NCI-H82 (cell line): ENCODE measurements at regions not wholly inside any gene's neighbourhood (a gene's known extent, or its start where the extent isn't known, plus 50 kb on each side); places are given as distances from the start of the nearest gene placed in this dataset.
A peak's percentile ranks its signal among the peaks of the same experiment; 100 is the strongest.

Experiments
- DNase-seq: peaks from one replicate; lab custom pipeline; 2025; lab: John Stamatoyannopoulos, UW

DNA sequence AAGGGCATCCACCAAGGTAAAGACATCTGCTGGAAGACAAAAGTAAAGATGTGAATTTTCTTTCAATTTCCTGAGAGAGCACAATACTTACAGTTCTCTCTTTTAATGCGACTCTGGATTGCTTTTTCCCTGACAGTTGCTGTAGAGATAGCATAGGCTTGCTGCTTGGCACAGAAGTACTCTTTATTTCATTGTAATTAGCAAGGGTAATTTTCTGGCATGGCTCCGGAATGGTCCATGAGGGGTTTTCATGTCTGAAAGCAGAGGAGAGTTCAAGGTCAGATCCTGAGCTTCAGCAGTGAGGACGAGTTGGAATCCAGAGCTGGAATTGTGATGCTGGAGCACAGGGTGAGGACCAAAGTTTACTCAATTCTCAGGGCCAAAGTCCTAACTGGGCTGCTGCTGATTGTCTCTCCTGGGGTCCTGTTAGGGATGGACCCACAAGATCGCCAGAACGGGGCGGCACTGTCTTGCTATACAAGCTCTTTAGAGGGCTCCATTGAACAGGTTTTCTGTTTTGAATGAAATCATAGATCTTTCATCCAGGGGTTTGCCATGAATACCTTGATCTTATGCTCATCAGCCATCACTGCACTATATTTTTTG lies 190.0 kb upstream of the MKI67 start:
- DNase-seq = no peak

DNA sequence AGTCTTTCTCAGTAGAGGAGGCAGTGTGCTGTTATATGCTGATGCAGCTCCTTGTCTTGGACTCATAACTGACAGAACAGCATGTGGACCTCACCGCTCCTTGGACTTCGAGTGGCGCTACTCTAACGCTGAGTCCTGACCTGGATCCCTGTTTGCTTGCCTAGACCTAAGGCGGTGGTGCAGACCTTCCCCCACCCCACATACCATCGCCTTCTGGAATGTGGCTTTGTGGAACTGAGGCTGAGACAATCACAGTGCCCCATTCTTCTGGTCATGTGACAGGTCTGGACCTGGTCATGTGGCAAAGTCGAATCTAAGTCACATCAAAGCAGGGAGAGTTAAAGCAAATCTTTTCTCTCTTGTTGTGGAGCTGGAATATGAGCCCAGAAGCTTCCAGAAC lies 190.7 kb upstream of the MKI67 start:
- DNase-seq = no peak

DNA sequence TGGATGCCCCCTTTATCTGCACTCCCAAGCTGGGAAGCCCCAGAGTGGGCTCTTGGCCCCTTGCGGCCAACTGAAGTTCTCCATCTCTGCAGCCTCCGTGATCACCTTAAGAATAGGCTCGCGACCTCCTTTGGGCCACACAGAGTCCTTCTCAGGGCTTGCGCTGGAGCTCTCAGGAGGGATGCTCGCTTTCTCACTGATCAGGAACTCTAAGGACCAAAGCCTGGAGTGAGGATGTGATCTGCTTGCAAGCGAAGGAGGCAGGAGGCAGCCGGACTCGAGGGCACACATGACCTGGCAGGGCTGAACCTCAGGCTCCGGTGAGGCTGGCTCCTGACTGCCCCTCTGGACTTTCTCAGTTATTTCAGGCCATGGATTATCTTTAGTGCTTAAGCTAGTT lies 192.1 kb upstream of the MKI67 start:
- no peak for DNase-seq

DNA sequence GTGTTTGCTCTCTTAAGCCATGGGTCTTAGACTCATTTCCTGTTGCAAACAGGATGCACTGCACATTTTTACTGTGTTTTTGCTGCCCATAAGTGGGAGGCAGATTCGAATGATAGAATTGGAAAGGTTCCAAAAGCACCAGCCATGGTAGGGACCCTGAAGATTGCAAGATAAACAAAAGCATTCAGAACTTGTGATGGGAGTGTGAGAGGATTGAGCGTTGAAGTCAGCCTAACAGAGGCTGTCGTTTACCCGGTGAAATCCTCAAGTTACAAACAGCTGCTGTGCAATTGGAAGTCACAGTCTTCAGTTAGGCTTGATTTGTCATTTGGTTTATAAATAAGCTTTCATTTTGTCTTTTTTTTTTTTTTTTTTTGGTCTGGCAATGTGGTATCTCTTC lies 192.7 kb upstream of the MKI67 start:
- no peak for DNase-seq

DNA sequence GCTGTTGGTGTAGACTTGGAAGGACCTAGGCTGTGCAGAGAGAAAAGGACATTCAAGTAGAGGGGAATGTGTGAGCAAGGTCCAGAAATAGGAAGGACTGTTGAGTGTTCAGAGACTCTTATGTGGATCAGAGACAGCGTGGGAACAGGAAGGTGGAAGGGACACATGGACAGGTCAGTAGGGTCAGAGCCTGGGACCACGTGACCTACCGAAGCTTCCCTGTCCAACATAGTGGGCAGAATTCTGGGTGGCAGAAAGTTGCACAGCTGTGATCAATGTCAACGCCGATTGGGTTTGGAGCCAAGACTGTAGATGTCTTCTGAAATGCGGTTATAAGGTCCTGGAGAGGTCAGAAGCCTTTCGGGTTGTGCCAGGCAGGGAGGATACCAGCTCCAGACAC lies 195.9 kb upstream of the MKI67 start:
- no peak for DNase-seq

DNA sequence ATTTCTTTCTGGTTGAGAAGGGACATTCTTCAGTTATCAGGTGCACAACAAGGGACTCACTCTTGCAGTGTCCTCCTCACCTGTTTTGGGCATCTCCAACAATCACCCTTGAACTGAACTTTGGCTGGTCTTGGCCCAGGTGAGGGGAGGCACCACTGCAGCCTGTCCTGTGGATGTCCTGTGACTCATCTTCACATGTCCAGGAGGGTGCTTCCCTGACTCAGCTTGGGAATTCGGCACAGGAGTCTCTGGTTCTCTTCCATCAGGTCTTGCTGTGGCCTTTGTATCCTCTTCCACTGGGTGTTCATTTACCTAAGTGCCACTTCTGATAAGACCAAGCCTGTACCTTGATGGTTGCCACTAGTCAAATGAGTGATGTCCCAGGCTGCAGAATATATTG lies 196.7 kb upstream of the MKI67 start:
- no peak for DNase-seq

DNA sequence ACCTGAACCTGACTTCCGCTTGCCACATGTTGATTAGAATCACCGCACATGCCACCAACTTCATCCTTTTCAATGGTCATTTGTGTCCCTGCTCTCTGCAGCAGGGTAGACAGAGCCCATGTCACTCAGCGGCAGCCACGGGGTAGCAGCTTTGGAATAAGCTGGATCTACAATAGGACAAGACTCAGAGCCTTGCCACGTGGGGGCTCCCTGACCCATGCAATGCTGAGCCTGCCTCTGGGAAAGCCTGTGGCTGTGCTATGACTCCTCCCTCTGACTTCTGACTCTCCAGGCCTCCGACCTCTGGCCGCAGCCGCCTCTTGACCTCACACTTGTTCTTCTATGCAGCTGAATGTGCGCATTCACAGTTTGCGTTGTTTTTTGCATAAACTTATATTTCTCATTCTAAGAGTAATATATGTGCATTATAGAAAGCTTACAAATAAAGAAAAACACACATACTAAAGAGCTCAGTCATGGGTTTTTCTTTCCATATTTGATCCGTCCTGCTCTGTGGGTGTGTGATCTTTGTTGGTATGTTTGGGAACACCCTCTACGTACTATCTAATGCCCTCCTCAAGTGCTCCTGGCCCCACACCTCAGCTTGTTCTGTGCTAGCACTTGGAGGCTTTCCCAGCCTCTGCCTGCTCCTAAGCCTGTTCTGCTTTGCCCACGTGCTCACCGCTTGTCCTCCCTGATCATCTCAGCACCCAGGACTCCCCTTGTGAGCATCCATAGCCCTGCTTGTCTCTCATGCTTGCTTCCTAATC lies 198.0 kb upstream of the MKI67 start:
- peak; percentile 28 for DNase-seq

DNA sequence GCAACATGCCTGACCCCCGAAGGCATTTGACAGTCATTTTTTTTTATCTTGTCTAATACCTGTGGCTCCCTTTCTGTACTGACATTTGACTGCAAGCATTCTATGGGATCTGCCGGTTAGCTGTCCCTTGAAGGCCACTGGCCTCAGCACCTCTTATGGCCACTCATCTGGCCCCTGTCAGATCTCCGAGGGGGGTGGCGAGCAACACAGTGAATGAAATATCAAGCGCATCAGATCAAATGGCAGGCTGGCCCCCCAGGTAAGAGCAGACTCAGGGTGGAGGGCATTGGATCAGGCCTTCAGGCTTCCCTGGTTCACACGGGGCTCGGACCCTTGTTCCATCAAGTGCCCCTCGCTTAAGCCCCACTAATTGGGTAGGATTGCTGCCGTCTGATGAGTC lies 199.6 kb upstream of the MKI67 start:
- no peak for DNase-seq

DNA sequence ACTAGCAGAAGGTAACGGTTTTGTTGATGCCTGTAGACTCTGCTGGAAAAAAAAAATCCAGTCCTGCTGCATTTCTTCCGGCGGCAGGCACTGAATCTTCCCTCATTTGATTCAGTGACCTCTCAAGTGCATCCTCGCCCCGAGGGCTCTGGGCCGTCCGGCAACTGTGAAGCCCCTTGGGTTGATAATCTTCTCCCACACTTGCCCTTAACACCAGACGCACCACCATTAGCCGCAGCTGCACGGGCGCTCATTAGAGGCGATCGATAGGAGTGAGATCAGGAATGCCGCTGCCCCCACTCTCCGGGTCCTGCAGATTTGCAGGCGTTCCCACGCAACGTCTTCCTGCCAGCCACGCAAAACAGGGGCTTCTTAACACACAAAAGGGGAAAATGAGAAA lies 200.0 kb upstream of the MKI67 start:
- no peak for DNase-seq

DNA sequence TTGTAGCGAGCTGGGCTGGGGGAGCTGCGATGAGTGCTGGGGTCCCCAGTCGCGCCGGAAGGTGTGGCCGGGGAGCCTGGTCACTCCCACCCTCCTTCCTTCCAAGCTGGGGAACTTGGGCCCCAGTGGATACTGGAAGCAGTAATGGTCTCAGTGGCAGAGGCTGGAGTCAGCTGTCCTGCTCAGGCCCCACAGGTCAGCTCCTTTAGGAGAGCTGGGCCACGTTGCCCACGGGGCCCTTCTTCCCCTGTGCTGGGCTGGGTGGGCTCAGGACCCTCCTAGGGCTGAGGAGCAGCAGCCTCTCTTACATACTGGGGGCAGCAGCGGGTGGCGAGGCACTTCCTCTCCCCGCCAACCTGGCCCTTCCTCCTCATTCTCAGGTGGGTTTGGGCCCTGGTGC lies 200.6 kb upstream of the MKI67 start:
- DNase-seq = no peak

DNA sequence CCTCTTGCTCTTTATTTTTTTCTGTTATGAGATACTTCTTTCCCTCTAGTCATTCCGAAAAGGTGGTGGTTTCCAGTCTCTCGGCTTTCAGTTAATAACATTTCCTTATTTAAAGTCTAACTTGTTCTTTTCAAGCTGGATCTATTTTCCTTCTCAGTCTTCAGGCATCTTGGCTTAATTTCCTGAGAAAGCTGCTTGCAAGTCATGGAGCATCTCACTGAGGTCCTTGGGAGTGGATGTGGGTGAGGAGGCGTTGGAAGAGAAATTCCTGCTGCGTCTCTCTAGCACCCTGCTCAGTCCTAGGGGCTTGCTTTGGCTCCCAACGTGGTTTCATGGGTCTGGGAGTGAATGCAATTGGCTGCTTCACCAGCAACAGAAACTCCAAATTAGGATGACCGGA lies 210.2 kb upstream of the MKI67 start:
- no peak for DNase-seq

DNA sequence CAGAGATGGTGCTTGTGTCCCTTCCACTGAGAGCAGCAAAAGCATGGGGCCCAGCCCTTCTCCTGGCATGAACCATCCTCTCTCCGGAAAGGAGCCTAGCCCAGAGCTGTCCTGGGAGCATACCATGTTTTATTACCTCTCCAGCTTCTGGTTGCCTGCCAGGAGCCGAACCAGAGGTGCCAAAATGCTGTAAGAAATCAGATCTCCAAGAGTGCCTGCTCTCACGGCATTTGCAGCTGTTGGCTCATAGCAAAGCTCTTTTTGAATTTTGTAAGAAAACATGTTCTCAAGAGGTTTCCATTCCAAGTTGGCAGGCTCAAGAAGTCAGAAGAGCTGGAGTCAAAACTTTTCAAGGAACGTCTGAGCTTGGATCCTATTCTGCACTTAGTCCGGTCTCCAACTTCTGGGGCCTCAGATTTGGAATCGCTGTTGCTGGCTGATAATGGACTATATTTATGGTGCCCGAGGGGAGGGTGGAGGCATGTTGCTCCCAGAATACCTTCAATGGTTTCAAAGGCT lies 211.7 kb upstream of the MKI67 start:
- DNase-seq = no peak

DNA sequence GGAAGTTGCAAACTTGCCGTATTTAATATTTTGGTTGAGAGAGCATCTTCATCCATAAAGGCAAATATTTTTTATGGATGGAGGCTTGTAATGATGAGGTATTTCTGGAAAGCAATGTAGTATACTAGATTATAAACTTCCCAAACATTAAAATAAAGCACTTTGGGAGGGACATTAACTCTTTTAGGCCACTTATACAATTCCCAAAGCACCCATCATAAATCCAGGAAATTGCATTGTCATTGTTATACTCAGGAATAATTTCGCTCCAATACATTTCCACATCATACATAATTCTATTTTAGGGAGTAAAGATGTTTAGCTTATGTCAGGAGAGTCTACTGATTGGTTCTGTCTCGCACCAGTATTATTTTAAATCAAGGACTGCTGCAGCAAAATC lies 212.7 kb upstream of the MKI67 start:
- no peak for DNase-seq

DNA sequence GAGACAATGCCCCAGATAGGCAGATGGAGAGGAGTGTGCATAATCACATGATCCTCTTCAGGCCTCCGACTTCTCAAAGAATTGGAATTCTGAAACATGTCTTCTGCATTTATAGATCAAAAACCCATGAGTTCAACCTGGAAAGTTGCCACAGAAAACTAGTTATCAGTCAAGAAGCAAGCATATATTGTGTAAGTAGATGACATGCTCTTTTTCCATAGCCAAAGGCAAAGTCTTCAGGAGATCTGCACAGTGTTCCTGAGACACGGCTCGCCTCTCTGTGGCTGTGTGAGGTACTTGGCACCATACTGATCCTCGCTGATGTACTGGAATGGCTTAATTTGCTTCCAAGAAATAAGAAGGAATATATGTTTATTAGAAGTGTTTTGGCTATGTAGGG lies 213.5 kb upstream of the MKI67 start:
- DNase-seq = no peak

DNA sequence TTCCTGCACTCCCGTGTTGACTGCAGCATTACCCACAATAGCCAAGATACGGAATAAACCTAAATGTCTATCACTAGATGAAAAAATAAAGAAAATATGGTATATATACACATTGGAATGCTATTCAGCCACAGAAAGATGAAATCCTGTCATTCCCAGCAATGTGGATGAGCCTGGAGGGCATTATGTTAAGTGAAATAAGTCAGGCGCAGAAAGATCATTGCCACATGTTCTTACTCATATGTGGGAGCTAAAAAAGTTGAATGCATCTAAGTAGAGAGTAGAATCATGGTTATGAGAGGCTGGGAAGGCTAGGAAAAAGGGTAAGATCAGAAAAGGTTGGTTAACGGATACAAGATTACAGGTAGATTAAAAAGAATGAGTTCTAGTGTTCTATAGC lies 219.1 kb upstream of the MKI67 start:
- DNase-seq = no peak

DNA sequence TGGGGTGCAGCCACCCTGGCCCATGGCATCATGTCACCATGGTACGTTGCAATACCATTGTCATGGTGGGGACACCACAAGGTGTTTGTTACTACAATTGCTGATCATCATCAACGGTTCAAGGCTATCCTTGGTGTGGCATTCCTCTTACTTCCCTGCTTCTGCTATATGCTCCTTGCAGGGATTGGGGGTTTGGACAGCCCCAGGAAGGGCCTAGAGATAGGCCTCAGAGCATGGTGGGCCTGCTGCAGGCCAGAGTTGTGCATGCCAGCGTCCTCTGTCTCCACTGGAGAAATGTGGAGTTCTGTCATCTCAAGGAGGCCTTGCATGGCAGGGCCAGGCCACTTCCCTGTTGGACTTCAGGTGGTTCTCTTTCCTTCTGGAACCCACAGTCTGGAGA lies 234.6 kb upstream of the MKI67 start:
- DNase-seq = no peak

DNA sequence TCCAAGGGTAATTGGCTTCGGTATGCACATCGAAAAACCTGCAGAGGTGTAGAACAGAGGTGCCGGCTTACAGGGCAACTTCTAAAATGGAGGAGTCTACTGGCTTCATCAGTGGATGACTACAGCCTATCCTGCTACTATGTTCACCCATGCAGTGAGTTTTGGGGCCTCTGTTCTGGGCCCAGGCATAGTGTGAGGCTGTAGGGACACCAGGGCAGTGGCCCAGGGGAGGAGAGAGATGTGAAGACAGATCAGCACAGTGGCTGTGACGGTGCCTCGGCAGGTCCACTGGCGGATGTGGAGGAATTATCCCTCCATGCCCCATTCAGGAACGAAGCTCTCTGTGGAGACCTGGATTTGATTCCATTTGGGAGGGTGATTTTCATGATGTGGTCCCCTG lies 235.3 kb upstream of the MKI67 start:
- DNase-seq = no peak

DNA sequence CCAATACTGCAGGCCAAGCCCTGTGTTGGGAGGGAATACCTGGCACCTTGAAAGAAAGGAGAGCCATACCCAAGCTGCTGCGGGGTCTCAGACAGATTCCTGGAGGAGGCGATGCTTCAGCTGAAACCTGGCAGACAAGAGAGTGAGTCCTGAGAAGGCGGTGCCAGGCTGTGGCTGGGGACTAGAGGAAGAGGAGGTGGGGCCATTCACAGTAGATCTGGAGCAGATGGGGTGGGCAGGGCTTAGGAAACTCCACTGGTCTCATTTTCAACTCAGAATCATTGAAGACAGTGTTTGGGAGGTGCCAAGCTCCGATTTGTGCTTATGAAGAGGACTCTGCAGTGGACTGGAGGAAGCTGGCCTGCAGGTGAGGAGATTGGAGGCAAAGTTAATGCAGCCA lies 236.3 kb upstream of the MKI67 start:
- no peak for DNase-seq

DNA sequence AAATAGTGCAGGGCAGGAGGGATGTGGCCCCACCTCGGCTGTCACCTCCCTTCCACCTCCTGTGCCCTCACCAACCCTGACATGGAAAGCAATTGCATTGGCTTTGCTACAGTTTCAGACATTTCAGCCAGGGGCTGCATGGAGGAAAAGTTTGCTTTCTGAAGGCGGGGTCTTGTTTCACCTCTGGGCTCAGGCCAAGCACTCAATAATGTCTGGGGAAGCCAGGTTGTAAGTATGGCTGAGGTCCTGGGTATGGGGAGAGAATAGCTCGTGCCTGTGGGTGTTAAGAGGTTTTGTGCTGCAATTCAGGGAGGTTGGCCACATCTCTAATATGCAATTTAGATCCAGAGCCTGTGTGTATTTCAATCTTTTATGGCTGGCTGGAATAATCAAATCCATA lies 238.4 kb upstream of the MKI67 start:
- no peak for DNase-seq

DNA sequence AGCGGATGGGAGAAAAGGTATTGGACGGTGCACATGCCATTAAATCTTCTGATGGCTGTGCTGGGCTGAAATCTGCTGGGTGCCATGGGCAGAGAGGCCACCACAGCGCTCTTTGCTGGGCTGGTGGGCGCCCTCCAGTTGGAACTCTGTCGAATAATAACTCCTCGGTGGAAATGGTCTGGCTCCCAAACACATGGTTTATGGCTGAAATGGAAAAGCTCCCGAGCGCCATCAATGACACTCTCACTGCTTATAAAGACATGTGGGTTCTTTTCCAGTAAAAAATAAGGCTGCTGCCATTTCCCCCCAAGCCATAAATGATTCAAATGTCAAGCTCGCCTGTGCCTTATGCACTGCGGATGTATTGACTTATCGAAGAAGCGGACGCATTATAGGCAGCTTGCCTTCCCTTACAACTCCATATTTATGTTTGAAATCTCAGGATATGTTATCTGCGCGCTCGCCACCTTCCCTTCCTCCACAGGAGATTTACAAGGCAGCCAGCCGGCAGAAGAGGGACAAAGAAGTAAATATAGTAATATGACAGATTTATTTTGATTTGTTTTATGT lies 239.0 kb upstream of the MKI67 start:
- no peak for DNase-seq

DNA sequence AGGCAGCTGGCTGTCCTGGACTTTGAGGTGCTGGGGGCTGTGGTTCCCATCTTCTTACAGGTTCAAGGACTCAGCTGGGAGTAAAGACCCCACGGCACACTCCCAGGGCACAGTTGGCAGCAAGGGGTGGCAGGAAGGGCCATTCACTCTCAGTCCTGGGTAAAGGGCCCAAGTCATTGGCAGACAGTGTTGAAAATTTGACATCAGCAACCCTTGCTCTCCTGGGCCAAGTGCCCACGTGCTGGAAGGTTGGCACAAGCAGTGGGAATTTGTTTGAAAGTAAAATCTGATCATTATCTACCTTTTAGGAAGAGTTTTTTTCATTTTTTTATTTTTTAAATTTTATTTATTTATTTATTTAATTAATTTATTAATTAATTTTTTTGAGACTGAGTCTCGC lies 241.6 kb upstream of the MKI67 start:
- DNase-seq = no peak

DNA sequence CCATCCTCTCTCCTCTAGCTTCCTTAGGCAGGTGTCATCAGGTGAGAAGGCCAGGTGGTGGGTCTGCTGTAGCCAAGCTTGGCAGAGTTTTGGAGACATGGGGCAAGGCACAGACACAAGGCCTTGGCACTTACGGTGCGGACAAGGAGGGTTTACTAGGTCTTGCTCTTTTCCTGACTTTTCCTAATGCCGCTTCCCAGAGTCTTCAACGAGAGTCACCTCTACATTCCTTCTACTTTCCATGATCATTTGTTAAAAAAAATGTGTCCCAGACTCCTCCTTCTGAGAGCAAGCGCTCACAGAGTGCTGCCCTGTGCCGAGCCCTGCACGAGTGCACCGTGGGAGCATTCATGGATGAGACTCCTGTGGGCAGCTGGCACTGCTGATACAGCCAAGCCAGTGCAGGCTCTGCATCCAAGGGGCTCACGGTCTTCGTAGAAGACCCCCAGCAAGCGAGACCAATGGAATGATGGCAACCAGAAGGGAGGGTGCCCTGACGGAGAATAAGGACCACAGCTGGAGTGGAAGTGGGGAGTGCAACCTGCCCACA lies 243.0 kb upstream of the MKI67 start:
- DNase-seq = no peak

DNA sequence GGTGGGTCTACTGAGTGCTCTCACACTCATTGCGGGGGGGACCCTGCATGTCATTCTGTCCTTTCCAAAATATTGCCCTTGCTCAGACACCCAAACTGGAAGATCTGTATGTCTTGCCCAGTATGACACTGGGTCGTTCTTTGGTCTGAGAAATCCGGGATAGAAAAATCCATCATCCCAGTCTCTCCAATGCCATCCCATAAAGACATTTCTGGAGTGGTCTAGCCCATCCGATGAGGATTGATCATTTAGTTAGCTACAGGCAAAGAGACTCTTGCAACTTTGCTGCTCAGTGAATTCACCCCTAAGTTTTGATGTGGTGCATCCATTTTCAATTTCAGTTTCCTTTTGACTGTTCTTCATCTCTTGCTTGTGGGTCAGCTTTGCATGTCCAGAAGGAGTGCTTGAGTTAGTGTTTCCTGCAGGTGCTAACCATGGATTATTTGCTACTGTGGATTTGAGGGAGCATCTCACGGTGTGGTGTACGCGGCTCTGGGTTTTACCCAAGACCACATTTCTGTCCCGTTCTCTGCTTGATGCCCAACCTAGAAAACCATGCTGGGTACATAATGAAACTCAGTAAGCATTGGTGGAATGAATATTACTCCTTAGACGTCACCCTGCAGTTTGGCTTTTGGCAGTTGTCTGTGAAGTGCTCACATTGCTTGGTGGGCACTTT lies 247.0 kb upstream of the MKI67 start:
- DNase-seq = no peak
